Tibial artery (tissue), 4 donors: ENCODE measurements at regions not wholly inside any gene's neighbourhood (a gene's known extent, or its start where the extent isn't known, plus 50 kb on each side); places are given as distances from the start of the nearest gene placed in this dataset.

Experiments used
- DNase-seq, 2 donors: peaks; one replicate each; pipeline ENCODE4 v3.0.0-alpha.2; 2019
- H3K27ac ChIP-seq, 2 donors: fragments of 200-600 bp; sonication (generic) in 1 of 2; 1 replicate in 1 of 2; 2 replicates in 1 of 2; pipeline ENCODE4 v1.5.1; 2018 to 2019; ENCODE audit warnings: mild to moderate bottlenecking in 1 of 2
- H3K27me3 ChIP-seq, 2 donors: fragments of 200-600 bp; sonication (generic) in 1 of 2; one replicate each; pipeline versions ENCODE4 v1.5.1 to v1.6.0; 2016 to 2019
- H3K36me3 ChIP-seq, 3 donors: fragments of 200-600 bp; sonication (generic) in 2 of 3; one replicate each; pipeline ENCODE4 v1.5.1; 2016 to 2019; ENCODE audit warnings: mild to moderate bottlenecking in 2 of 3
- H3K4me1 ChIP-seq, 4 donors: fragments of 200-600 bp; sonication (generic) in 2 of 4; 1 replicate in 3 of 4; 2 replicates in 1 of 4; pipeline ENCODE4 v1.5.1; 2016 to 2019
- H3K4me3 ChIP-seq, 2 donors: fragments of 200-600 bp; sonication (generic) in 1 of 2; 1 replicate in 1 of 2; 2 replicates in 1 of 2; pipeline ENCODE4 v1.5.1; 2018 to 2019; ENCODE audit warnings: mild to moderate bottlenecking in 2 of 2
- H3K9me3 ChIP-seq, 3 donors: fragments of 200-600 bp; sonication (generic) in 1 of 3; one replicate each; pipeline ENCODE4 v1.5.1; 2016 to 2019
- CTCF ChIP-seq, 2 experiments: fragments of 200-600 bp in 1 of 2; fragments of 450-650 bp in 1 of 2; IDR thresholded peaks; one replicate each; pipeline ENCODE4 v1.5.1; 2017 to 2019; ENCODE audit warnings: antibody characterized with exemption in 2 of 2, mild to moderate bottlenecking in 1 of 2, moderate library complexity in 1 of 2
- intact Hi-C: fragments of 100-400 bp; cut with DNase I; formaldehyde crosslinking; loops from one replicate; pipeline ENCODE4 v1.15.0; 2023; ENCODE audit warnings: low total_unique reads

- H3K27me3 ChIP-seq: no peaks in the 10 kb centered on the region
- no peak for DNase-seq
- no peak overlapping the region for H3K4me3 ChIP-seq
- intact Hi-C loops: no loop called here
- H3K4me1 ChIP-seq: no peaks in the 10 kb centered on the region
- no peak overlapping the region for H3K27ac ChIP-seq
- no peak for TF ChIP-seq CTCF (IDR thresholded peaks at IDR 0.05)
- H3K9me3 ChIP-seq: no peaks in the 10 kb centered on the region
- no peaks in the 10 kb centered on the region for H3K36me3 ChIP-seq
Measured at GRCh38 chrY:7240101-7240500, 328.5 kb upstream of the AMELY start.

DNA sequence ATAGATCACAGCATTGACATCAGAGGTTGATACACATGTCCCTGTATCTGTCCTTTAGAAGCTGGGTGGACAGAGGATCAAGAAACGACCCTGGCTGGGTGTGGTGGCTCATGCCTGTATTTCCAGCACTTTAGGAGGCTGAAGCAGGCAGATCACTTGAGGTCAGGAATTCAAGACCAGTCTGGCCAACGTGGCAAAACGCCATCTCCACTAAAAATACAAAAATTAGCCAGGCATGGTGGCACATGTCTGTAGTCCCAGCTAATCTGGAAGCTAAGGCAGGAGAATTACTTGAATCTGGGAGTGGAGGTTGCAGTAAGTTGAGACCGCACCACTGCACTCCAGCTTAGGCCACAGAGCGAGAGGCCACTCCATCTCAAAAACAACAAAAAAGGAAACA lies 300.4 kb upstream of the AMELY start:
- Histone ChIP-seq H3K36me3 (no peaks in the 10 kb centered on the region), H3K4me3 (no peak overlapping the region), H3K9me3 (no peaks in the 10 kb centered on the region), H3K27ac (no peak overlapping the region), H3K27me3 (no peaks in the 10 kb centered on the region), H3K4me1 (no peaks in the 10 kb centered on the region)
- DNase-seq: no peak
- intact Hi-C loops: no loop called here
- TF ChIP-seq CTCF (IDR thresholded peaks at IDR 0.05): no peak

- Histone ChIP-seq H3K4me1 (no peaks in the 10 kb centered on the region), H3K27me3 (no peaks in the 10 kb centered on the region), H3K36me3 (no peaks in the 10 kb centered on the region), H3K9me3 (no peaks in the 10 kb centered on the region), H3K4me3 (no peak overlapping the region), H3K27ac (no peak overlapping the region)
- no peak for TF ChIP-seq CTCF (IDR thresholded peaks at IDR 0.05)
- intact Hi-C loops: no loop called here
- DNase-seq: no peak
Measured at GRCh38 chrY:7204456-7204855, 292.9 kb upstream of the AMELY start.

GRCh38 chrY:7182591-7182990 lies 271.0 kb upstream of the AMELY start:
- H3K27me3 ChIP-seq: no peaks in the 10 kb centered on the region
- H3K36me3 ChIP-seq: no peaks in the 10 kb centered on the region
- H3K27ac ChIP-seq: no peak overlapping the region
- H3K4me3 ChIP-seq: no peak overlapping the region
- no peaks in the 10 kb centered on the region for H3K4me1 ChIP-seq
- H3K9me3 ChIP-seq: no peaks in the 10 kb centered on the region
- no peak for DNase-seq
- intact Hi-C loops: no loop called here
- TF ChIP-seq CTCF (IDR thresholded peaks at IDR 0.05): no peak

- Histone ChIP-seq H3K27me3 (no peaks in the 10 kb centered on the region), H3K4me3 (no peak overlapping the region), H3K9me3 (no peaks in the 10 kb centered on the region), H3K4me1 (no peaks in the 10 kb centered on the region), H3K27ac (no peak overlapping the region), H3K36me3 (no peaks in the 10 kb centered on the region)
- DNase-seq: no peak
- intact Hi-C loops: no loop called here
- TF ChIP-seq CTCF (IDR thresholded peaks at IDR 0.05): no peak
Measured at GRCh38 chrY:7177631-7178030, 266.1 kb upstream of the AMELY start.

DNA sequence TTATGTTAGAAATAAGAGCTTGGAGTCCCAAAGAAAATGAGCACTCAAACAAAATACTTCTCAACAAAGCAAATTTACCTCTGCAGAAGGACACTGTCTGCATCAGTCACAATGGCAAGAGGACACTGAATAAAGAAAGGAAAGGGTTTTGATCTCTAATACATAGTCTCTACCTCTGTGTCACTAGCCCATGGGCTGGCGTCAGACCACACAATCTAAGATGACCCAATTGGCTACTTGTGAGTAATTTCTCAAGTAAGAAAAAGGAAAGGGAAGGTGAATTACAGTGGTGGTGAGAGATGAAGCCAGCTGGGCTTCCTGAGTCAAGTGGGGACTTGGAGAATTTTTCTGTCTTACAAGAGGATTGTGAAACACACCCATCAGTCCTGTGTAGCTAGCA lies 257.9 kb upstream of the AMELY start:
- Histone ChIP-seq H3K9me3 (no peaks in the 10 kb centered on the region), H3K4me3 (no peak overlapping the region), H3K4me1 (no peaks in the 10 kb centered on the region), H3K27ac (no peak overlapping the region), H3K27me3 (no peaks in the 10 kb centered on the region), H3K36me3 (no peaks in the 10 kb centered on the region)
- DNase-seq: no peak
- intact Hi-C loops: no loop called here
- no peak for TF ChIP-seq CTCF (IDR thresholded peaks at IDR 0.05)
